GM12892 (cell line): ENCODE measurements at regions not wholly inside any gene's neighbourhood (a gene's known extent, or its start where the extent isn't known, plus 50 kb on each side); places are given as distances from the start of the nearest gene placed in this dataset.

ENCODE experiments used
- POLR2A ChIP-seq: IDR thresholded peaks from 2 replicates; pipeline ENCODE4 v1.6.1; 2011; ENCODE audit warnings: low read depth, low read length, control low read depth
- POLR2AphosphoS5 ChIP-seq: IDR thresholded peaks from 2 replicates; pipeline ENCODE4 v1.6.1; 2011; ENCODE audit warnings: low read depth, low read length, control low read depth
- TAF1 ChIP-seq: IDR thresholded peaks from 2 replicates; pipeline ENCODE4 v1.6.1; 2011; ENCODE audit warnings: low read depth, mild to moderate bottlenecking, control low read depth, low read length, borderline replicate concordance

DNA sequence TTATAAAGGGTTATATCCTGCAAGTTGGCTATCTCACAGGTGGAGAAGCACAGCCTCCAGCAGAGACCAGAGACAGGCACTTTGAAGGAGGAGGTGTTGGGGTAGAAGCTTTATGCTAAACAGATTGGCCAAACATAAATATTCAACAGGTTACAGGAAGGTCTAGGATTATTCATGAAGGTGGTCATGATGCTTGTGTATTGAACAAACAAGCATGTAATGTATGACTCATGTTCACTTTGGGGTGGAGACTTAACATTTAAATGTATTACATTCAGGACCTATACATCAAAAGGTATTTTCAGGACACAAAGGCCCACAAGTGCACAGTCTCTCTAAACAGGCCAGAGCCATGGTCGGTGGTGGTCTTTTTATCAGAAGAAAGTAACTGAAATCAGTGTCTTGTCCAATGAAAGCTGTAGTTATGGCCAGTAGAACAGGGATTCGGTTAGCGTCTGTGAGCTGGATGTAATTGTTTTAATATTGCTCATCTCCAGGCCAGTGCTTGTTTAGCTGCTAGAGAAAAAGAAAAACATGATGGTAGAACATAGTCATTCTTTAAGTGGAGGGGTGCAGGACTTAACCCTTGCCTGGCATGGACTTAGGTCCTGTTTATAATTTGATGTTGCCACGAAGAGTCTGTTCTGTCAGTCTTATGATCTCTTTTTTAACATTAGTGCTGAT, 555.2 kb upstream of the PCDH10 start:
- no peak for TF ChIP-seq POLR2A
- no peak for TF ChIP-seq TAF1
- no peak for TF ChIP-seq POLR2AphosphoS5
